ENCODE measurements at regions not wholly inside any gene's neighbourhood (a gene's known extent, or its start where the extent isn't known, plus 50 kb on each side); places are given as distances from the start of the nearest gene placed in this dataset.

GRCh38 chr9:22657713-22658112 lies 211.1 kb downstream of the DMRTA1 start:
- no peak for TF ChIP-seq CTCF (IDR thresholded peaks at IDR 0.05)
- no peak for TF ChIP-seq POLR2AphosphoS5 (IDR thresholded peaks at IDR 0.05)
- no peak for TF ChIP-seq POLR2A (IDR thresholded peaks at IDR 0.05)

Data from prostate gland (tissue), 2 donors.